ENCODE measurements at regions not wholly inside any gene's neighbourhood (a gene's known extent, or its start where the extent isn't known, plus 50 kb on each side); places are given as distances from the start of the nearest gene placed in this dataset.

DNA sequence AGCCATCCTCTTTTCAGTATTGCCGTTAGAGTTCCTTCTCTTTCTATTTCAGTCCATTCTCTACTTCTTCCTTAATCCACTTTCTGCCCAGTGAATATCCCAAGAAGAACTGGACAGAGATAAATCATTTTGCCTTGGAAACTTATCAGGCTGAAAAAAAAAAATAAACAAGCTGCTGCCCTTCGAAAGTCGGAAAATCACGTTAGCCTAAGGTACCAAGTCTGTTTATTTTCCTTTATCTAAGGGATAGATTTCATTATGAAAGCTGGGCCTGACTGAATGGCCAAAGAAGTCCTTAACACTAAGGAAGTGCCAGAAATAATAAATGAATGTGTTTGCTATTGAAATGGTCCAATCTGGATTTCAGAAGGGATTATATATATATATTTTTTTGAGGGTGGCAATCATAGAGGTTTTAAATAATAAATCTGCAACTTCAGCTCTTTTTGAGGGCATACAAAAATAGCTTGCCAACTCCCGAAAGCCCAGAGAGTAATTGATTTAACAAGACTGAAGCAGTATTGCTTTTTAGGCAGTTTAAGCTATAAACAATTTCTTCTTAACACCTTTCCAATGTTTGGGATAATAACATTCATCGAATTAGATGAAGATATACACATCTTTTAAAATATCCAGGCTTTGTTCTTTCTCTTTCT, 127.0 kb upstream of the STMND1 start:
- TF ChIP-seq, protein P1, sequence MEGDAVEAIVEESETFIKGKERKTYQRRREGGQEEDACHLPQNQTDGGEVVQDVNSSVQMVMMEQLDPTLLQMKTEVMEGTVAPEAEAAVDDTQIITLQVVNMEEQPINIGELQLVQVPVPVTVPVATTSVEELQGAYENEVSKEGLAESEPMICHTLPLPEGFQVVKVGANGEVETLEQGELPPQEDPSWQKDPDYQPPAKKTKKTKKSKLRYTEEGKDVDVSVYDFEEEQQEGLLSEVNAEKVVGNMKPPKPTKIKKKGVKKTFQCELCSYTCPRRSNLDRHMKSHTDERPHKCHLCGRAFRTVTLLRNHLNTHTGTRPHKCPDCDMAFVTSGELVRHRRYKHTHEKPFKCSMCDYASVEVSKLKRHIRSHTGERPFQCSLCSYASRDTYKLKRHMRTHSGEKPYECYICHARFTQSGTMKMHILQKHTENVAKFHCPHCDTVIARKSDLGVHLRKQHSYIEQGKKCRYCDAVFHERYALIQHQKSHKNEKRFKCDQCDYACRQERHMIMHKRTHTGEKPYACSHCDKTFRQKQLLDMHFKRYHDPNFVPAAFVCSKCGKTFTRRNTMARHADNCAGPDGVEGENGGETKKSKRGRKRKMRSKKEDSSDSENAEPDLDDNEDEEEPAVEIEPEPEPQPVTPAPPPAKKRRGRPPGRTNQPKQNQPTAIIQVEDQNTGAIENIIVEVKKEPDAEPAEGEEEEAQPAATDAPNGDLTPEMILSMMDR (IDR thresholded peaks at IDR 0.05; ENCODE audit: borderline replicate concordance, control extremely low read depth, extremely low read depth, insufficient read depth, missing control alignments): no peak
- no peak for DNase-seq (ENCODE audit: low spot score)
- in situ Hi-C loops (cut with MboI; ENCODE audit: low sequenced_read_pairs, unreplicated experiment): loop anchor here (25.0 kb wide), 3 partner anchors 112 to 638 kb away; no protein-coding TSS in a partner anchor

DNA sequence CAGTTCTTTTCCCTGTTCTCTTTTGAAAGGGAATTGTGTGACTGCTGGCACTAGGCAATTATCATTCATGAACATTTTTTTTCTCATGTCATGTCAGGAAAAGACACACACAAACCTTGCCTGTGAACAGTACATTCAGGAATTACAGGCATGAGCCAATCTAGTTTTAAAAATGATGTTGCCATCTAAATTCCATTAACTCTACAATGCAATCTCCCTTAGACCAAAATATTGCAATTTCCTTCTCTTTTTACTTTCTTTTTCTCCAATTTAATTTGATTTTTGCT, 127.5 kb upstream of the STMND1 start:
- TF ChIP-seq, protein P1 (IDR thresholded peaks at IDR 0.05; ENCODE audit: borderline replicate concordance, control extremely low read depth, extremely low read depth, insufficient read depth, missing control alignments): no peak
- in situ Hi-C loops (cut with MboI; ENCODE audit: low sequenced_read_pairs, unreplicated experiment): loop anchor here (25.0 kb wide), 2 partner anchors 462 to 637 kb away; no protein-coding TSS in a partner anchor
- DNase-seq (ENCODE audit: low spot score): no peak

DNA sequence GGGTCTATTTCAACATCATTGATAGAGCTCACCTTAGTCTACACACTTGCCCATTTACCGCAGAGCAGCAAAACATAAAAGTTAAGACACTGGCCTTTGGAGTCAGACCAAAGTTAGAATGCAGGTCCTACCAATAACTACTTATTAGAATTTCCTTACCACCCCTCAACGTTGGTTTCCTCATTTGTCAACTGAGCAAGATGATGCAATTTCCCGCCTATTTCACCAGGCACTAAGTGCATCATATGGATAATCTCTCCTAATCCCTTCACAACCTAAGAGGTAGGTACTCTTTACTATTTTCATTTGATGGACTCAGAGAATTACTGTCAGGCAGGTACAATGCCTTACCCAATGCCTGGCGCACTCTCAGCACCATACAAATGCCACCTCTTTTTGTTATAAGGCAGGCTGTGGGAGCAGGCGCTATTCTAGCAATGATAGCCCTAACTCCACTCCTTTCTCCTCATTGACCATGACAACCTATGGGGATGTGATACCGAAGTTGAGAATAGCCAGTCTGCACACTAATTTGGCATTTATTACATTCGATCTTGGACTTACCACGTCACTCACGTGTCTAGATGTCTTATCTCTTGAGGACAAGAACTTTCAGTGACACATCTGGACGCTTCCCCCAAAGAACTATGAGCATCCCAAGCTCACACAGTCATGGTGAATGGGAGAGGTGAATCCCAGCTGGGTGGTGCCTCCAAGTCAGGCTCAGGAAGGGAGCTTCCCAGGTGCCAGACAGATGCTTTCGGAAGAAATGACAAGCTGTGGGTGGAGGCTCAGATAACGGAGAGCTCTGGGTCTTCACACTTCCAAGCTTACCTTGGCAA, 128.1 kb upstream of the STMND1 start:
- DNase-seq (ENCODE audit: low spot score): no peak
- in situ Hi-C loops (cut with MboI; ENCODE audit: low sequenced_read_pairs, unreplicated experiment): loop anchor here (25.0 kb wide), 2 partner anchors 461 to 636 kb away; no protein-coding TSS in a partner anchor

DNA sequence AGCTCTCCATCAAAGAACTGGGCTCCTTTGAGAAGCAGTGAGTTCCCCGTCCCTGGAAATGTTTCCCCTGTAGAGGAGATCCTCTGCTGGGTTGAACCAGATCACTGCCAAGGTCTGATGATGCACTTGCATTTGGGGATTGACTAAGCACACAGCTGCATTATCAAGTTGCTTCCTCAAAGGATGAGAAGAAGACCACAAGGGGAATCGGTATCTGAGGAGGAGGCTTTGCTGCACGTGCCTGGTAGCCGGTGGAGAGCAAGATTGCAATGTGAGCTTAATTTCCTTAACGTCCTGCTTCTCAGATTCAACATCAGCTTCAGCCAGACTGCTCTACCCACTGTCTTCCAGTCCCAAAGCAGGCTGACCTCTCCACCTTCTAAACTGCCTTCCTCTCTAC, 128.8 kb upstream of the STMND1 start:
- DNase-seq (ENCODE audit: low spot score): no peak
- TF ChIP-seq, protein P1 (IDR thresholded peaks at IDR 0.05; ENCODE audit: borderline replicate concordance, control extremely low read depth, extremely low read depth, insufficient read depth, missing control alignments): no peak
- in situ Hi-C loops (cut with MboI; ENCODE audit: low sequenced_read_pairs, unreplicated experiment): loop anchor here (25.0 kb wide), 2 partner anchors 461 to 636 kb away; no protein-coding TSS in a partner anchor

More for the DNA sequence above, 128.1 kb upstream of the STMND1 start:
- TF ChIP-seq, protein P1 (IDR thresholded peaks at IDR 0.05; ENCODE audit: borderline replicate concordance, control extremely low read depth, extremely low read depth, insufficient read depth, missing control alignments): no peak

DNA sequence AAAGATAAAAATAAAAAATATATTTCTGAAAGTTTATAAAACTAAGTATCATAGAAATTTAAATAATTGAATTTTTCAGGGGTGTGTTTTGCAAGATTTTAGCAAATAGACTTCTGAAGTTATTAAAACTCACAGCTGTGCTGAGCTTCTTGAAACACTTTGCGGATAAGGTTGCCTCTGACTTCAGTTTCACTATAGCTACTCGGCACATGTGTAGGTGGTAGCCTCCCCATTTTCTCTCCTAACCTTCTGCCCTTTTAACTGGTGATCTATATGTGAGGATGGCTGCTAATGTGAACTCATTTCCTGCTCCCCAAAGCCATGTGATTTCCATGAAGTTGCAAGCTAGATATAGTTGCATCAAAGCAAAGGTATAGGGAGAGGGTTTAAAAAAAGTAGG, 129.3 kb upstream of the STMND1 start:
- DNase-seq (ENCODE audit: low spot score): no peak
- in situ Hi-C loops (cut with MboI; ENCODE audit: low sequenced_read_pairs, unreplicated experiment): loop anchor here (25.0 kb wide), 2 partner anchors 460 to 635 kb away; no protein-coding TSS in a partner anchor
- TF ChIP-seq, protein P1 (IDR thresholded peaks at IDR 0.05; ENCODE audit: borderline replicate concordance, control extremely low read depth, extremely low read depth, insufficient read depth, missing control alignments): no peak

DNA sequence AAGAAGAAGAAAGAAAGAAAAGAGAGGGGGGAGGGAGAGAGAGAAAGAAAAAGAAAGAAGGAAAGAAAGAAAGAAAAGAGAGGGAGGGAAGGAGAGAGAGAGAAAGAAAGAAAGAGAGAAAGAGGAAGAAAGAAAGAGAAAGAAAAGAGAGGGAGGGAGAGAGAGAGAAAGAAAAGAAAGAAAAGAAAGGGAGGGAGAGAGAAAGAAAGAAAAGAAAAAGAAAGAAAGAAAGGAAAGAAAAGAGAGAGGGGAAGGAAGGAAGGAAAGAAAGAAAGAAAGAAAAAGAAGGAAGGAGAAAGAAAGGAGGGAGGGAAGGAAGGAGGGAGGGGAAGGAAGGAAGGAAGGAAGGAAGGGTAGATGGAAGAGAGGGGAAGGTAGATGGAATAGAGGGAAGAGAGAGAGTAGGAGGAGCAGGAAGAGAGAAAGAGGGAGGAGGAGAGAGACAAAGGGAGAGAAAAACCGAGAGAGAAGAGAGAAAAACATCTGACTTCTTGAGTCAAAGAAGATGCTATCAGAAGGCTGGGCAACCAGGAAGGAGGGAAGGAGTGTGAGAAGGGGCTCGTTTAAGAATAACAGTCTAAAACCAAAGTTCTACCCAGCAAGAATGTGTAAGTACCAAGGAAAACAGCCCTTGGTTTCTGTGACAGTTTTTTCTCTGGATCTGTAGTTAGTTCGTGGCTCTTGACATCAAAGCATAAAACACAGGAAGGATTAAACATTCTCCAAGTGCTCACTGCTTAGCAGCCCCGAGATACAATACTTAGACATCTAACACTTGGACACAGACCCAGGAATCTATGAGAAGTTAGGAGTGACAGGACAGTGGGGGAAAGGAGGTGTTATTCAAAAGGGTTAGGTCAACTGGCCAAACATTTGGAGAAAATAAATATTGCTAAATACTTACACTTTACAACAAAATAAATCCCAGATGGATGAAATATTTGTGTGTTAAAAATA, 131.9 kb upstream of the STMND1 start:
- no peak for DNase-seq (ENCODE audit: low spot score)
- TF ChIP-seq, protein P1 (IDR thresholded peaks at IDR 0.05; ENCODE audit: borderline replicate concordance, control extremely low read depth, extremely low read depth, insufficient read depth, missing control alignments): no peak
- in situ Hi-C loops (cut with MboI; ENCODE audit: low sequenced_read_pairs, unreplicated experiment): loop anchor here (25.0 kb wide), 2 partner anchors 458 to 633 kb away; no protein-coding TSS in a partner anchor

All from GM13976 (cell line).